ENCODE measurements at regions not wholly inside any gene's neighbourhood (a gene's known extent, or its start where the extent isn't known, plus 50 kb on each side); places are given as distances from the start of the nearest gene placed in this dataset.

- no peak for TF ChIP-seq CTCF (IDR thresholded peaks at IDR 0.05)
- no peak for TF ChIP-seq POLR2A (IDR thresholded peaks at IDR 0.05)
Observed at GRCh38 chr13:107277911-107278310, 710.0 kb upstream of the ARGLU1 start.
